IgD-negative memory B cell (primary cell): ENCODE measurements at regions not wholly inside any gene's neighbourhood (a gene's known extent, or its start where the extent isn't known, plus 50 kb on each side); places are given as distances from the start of the nearest gene placed in this dataset.
"Not testable (repeated sequence)": the region's sequence is repeated elsewhere in the genome, so short reads cannot be mapped to it uniquely, and the experiment has no call there.

Source experiments
- H3K27ac Mint-ChIP-seq, 3 donors: one replicate each; pipeline ENCODE4 v1.8.0; 2020 to 2022; ENCODE audit warnings: mild to moderate bottlenecking in 3 of 3, mixed read lengths in 3 of 3, moderate library complexity in 1 of 3
- H3K27me3 Mint-ChIP-seq: one replicate; pipeline ENCODE4 v1.8.0; 2021; ENCODE audit warnings: mixed read lengths
- H3K36me3 Mint-ChIP-seq: one replicate; pipeline ENCODE4 v1.8.0; 2020; ENCODE audit warnings: mild to moderate bottlenecking, mixed read lengths
- H3K4me1 Mint-ChIP-seq, 3 donors: one replicate each; pipeline ENCODE4 v1.8.0; 2020 to 2022; ENCODE audit warnings: mixed read lengths in 3 of 3, mild to moderate bottlenecking in 1 of 3
- H3K4me3 Mint-ChIP-seq, 4 donors: one replicate each; pipeline ENCODE4 v1.8.0; 2020 to 2022; ENCODE audit warnings: mild to moderate bottlenecking in 4 of 4, mixed read lengths in 4 of 4, moderate library complexity in 3 of 4
- H3K9me3 Mint-ChIP-seq, 3 donors: one replicate each; pipeline ENCODE4 v1.8.0; 2020 to 2021; ENCODE audit warnings: mixed read lengths in 3 of 3, mild to moderate bottlenecking in 1 of 3

GRCh38 chr7:29667096-29667669 is 103.5 kb downstream of the PRR15 start:
- not testable (repeated sequence) for H3K27me3 Mint-ChIP-seq, H3K27ac Mint-ChIP-seq, H3K4me1 Mint-ChIP-seq, H3K36me3 Mint-ChIP-seq, H3K4me3 Mint-ChIP-seq
- peaks cover 0 to 10% (median 7%) of the 10 kb centered on the region in 3 donors for H3K9me3 Mint-ChIP-seq

GRCh38 chr7:29671286-29671685 is 107.7 kb downstream of the PRR15 start:
- not testable (repeated sequence) for H3K9me3 Mint-ChIP-seq, H3K27ac Mint-ChIP-seq, H3K4me1 Mint-ChIP-seq, H3K27me3 Mint-ChIP-seq, H3K36me3 Mint-ChIP-seq, H3K4me3 Mint-ChIP-seq

GRCh38 chr7:29673635-29674034 is 110.0 kb downstream of the PRR15 start:
- not testable (repeated sequence) for H3K27ac Mint-ChIP-seq, H3K4me3 Mint-ChIP-seq, H3K27me3 Mint-ChIP-seq, H3K9me3 Mint-ChIP-seq, H3K4me1 Mint-ChIP-seq, H3K36me3 Mint-ChIP-seq

GRCh38 chr7:29674626-29675025 is 111.0 kb downstream of the PRR15 start:
- not testable (repeated sequence) for H3K9me3 Mint-ChIP-seq, H3K36me3 Mint-ChIP-seq, H3K27ac Mint-ChIP-seq, H3K4me3 Mint-ChIP-seq, H3K4me1 Mint-ChIP-seq, H3K27me3 Mint-ChIP-seq

DNA sequence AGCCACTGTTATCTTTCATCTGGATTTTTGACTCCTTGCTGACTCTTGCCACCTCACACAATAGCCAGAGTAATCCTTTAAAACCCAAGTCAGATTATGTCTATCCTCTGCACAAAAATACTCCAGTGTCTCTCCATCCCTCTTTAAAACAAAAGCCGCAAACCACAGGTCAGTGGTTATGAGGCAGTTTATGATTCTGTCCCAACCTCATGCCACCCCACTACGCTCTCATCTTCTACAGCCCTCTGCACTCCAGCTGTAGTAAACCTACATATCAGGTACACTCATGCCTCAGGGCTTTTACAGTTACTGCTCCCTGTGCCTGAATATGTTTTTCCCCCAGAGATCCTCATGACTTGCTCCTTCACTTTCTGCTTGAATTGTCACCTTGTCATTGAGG is 113.6 kb downstream of the PRR15 start:
- not testable (repeated sequence) for H3K4me3 Mint-ChIP-seq, H3K9me3 Mint-ChIP-seq, H3K36me3 Mint-ChIP-seq, H3K4me1 Mint-ChIP-seq, H3K27me3 Mint-ChIP-seq, H3K27ac Mint-ChIP-seq

DNA sequence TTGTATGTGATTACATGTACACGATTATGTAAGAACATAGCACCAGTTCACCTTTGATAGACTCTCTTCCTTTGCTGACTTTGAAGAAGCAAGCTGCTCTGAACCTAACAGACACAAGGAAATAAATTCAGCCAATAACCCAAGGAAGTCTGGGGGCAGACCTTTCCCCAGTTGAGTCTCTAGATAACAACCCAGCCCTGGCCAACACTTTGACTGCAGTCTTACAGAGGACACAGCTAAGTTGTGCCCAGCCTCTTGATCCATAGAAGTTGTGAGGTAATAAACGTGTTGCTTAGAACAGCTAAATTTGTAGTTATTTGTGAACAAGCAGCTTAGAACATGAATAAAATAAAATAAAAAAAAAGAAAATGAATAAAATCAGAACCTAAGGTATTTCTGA is 116.3 kb downstream of the PRR15 start:
- H3K4me3 Mint-ChIP-seq, H3K27me3 Mint-ChIP-seq, H3K27ac Mint-ChIP-seq, H3K9me3 Mint-ChIP-seq, H3K4me1 Mint-ChIP-seq, H3K36me3 Mint-ChIP-seq: not testable (repeated sequence)

GRCh38 chr7:29680601-29681000 is 117.0 kb downstream of the PRR15 start:
- not testable (repeated sequence) for H3K9me3 Mint-ChIP-seq, H3K4me1 Mint-ChIP-seq, H3K27me3 Mint-ChIP-seq, H3K4me3 Mint-ChIP-seq, H3K36me3 Mint-ChIP-seq, H3K27ac Mint-ChIP-seq

- peak overlapping the region in 2 of 3 donors; percentile 81 to 93 for H3K27ac Mint-ChIP-seq
- H3K4me1 Mint-ChIP-seq, H3K36me3 Mint-ChIP-seq, H3K9me3 Mint-ChIP-seq, H3K27me3 Mint-ChIP-seq: not testable (repeated sequence)
- peak overlapping the region; percentile 90 to 99 (median 96) for H3K4me3 Mint-ChIP-seq
These were observed 120.6 kb downstream of the PRR15 start for GRCh38 chr7:29684151-29684786.

DNA sequence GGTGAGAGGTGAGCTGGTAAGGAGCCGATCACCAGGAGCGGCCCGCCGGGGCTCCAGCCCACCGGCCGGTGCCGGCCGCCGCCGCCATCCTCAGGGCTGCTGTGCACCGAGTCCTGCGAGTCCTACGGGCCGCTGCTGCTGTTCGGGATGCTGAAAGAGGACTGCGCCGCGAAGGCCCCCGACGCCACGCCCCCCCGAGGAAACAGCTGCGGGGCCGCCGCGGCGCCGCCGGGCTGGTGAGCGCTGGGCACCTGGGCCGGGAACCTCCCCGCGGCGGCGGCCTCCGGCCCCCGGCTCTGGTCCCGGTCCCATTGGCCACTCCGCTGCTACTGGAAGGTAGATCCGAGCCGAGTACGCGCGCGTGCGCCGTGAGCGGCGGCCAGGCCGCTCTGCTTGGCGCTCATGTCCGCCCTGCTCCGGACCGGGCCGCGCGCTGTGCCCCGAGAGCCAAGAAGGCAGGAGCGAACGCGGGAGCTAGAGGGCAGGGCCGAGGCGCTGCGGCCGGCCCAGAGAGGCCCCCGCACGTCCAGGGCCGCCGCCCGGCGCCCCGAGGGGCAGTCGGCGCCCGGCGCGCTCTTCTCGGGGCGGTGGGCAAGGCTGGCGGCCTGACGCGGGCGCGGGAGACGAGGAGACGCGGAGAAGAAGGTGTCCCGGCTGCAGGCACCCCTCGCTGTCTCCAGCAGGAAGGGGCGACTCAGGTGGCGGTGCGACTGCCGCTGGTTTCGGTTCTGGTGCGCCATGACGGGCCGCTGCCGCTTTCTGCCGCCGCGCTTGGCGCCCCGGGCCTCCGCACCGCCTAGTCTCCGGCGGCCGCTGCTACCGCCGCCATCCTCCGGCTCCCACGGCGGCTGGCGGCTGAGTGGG is 121.3 kb upstream of the WIPF3 start:
- Mint-ChIP-seq H3K27me3 (peaks cover 6% of the 10 kb centered on the region), H3K36me3 (no peaks in the 10 kb centered on the region), H3K4me1 (peaks cover 5 to 7% (median 6%) of the 10 kb centered on the region in 3 donors), H3K4me3 (peak overlapping the region; percentile 90 to 99 (median 96)), H3K27ac (peak overlapping the region in 2 of 3 donors; percentile 90 to 93), H3K9me3 (no peaks in the 10 kb centered on the region)

DNA sequence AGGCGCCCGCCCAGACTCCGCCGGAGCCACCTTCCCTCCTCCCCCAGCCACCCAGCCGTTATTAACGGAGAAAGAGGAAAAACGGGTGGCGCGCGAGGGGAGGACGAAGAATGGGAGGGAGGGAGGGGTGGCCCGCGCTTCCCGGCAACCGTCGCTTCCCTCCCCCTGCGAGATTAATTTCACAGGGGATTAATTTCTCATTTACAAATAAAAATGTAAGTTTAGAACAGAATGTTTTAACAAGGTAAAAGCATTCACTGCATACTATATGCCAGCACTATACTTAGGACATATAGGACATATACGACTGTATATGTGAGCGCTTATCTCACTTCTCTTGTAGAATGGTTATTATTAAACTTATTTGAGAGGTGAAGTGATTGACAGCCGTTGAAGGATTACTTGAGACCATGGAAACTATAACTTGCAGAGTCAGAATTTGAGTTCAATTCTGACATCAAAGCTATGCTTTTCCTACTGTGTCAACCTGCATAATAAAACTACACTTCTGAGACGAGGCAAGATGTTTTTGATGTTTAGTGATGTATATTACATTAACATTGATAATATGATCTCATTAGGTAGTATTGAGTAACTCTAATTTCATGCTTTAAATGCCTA is 120.5 kb upstream of the WIPF3 start:
- H3K4me1 Mint-ChIP-seq, H3K9me3 Mint-ChIP-seq, H3K36me3 Mint-ChIP-seq, H3K27me3 Mint-ChIP-seq: not testable (repeated sequence)
- Mint-ChIP-seq H3K4me3 (peak overlapping the region; percentile 65 to 99 (median 76)), H3K27ac (peak overlapping the region in 1 of 3 donors; percentile 93)

- not testable (repeated sequence) for H3K4me1 Mint-ChIP-seq, H3K9me3 Mint-ChIP-seq, H3K36me3 Mint-ChIP-seq, H3K27ac Mint-ChIP-seq, H3K27me3 Mint-ChIP-seq, H3K4me3 Mint-ChIP-seq
These were observed 115.8 kb upstream of the WIPF3 start for GRCh38 chr7:29690510-29690909.

DNA sequence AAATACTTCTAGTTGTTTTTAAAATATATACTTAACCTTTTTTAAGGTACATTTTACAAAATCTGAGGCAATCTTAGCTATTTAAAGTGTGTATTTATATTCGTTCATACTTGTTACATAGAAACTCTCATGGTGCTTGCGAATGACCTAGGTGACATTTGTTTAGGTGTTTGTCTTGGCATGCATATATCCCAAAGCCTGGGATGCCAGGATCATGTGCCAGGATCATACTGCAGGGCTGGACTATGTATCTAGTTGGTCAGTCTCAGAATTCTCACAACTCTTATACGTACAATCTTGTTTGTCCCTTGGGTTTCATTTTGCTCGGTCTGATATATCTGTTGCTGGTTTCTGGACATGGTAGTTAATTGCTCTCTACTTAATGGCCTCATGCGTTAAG is 109.9 kb upstream of the WIPF3 start:
- H3K27ac Mint-ChIP-seq, H3K4me3 Mint-ChIP-seq: not testable (repeated sequence)

GRCh38 chr7:29699723-29700122 is 106.6 kb upstream of the WIPF3 start:
- H3K4me3 Mint-ChIP-seq, H3K27ac Mint-ChIP-seq, H3K36me3 Mint-ChIP-seq, H3K27me3 Mint-ChIP-seq, H3K4me1 Mint-ChIP-seq, H3K9me3 Mint-ChIP-seq: not testable (repeated sequence)

More for the DNA sequence above, 109.9 kb upstream of the WIPF3 start:
- H3K27me3 Mint-ChIP-seq, H3K9me3 Mint-ChIP-seq, H3K4me1 Mint-ChIP-seq, H3K36me3 Mint-ChIP-seq: not testable (repeated sequence)

- not testable (repeated sequence) for H3K27me3 Mint-ChIP-seq, H3K9me3 Mint-ChIP-seq, H3K4me1 Mint-ChIP-seq, H3K27ac Mint-ChIP-seq, H3K36me3 Mint-ChIP-seq, H3K4me3 Mint-ChIP-seq
These were observed 104.8 kb upstream of the WIPF3 start for GRCh38 chr7:29701540-29701939.

DNA sequence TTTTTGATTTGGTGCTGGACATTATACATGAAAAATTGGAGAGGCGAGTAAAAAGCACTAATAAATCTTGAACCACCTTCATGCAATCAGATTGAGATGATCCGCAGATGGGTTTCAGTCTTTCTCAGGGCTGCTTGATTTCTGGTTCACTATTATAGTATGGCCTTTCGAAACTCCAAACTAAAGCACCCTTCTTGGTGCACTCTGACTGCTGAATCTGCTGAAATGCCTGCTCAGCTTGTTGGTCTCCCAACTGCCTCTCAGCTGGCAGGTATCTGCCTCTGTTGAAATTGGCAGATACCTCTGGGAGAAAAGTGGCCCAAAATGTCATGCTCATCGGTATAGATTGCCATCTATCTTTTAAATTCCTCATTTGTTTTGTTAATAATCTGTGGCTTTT is 102.5 kb upstream of the WIPF3 start:
- not testable (repeated sequence) for H3K4me3 Mint-ChIP-seq, H3K27me3 Mint-ChIP-seq, H3K27ac Mint-ChIP-seq, H3K4me1 Mint-ChIP-seq, H3K36me3 Mint-ChIP-seq, H3K9me3 Mint-ChIP-seq

DNA sequence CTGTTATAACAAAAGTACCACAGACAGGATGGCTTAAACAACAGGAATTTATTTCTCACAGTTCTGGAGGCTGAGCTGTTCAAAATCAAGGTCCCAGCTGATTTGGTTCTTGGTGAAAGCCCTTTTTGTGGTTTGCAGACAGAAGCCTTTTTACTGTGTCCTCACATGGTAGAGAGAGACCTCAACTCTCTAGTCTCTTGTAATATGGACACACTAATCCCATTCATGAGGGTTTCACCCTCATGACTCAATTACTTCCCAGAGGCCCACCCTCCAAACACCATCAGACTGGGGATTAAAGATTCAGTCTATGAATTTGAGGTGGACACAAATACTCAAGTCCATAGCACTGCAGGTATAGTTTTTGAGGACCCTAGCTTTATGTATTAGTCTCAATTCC is 97.3 kb upstream of the WIPF3 start:
- not testable (repeated sequence) for H3K36me3 Mint-ChIP-seq, H3K27ac Mint-ChIP-seq, H3K9me3 Mint-ChIP-seq, H3K4me1 Mint-ChIP-seq, H3K27me3 Mint-ChIP-seq, H3K4me3 Mint-ChIP-seq
